ENCODE measurements at regions not wholly inside any gene's neighbourhood (a gene's known extent, or its start where the extent isn't known, plus 50 kb on each side); places are given as distances from the start of the nearest gene placed in this dataset.

- TF ChIP-seq, protein P1, sequence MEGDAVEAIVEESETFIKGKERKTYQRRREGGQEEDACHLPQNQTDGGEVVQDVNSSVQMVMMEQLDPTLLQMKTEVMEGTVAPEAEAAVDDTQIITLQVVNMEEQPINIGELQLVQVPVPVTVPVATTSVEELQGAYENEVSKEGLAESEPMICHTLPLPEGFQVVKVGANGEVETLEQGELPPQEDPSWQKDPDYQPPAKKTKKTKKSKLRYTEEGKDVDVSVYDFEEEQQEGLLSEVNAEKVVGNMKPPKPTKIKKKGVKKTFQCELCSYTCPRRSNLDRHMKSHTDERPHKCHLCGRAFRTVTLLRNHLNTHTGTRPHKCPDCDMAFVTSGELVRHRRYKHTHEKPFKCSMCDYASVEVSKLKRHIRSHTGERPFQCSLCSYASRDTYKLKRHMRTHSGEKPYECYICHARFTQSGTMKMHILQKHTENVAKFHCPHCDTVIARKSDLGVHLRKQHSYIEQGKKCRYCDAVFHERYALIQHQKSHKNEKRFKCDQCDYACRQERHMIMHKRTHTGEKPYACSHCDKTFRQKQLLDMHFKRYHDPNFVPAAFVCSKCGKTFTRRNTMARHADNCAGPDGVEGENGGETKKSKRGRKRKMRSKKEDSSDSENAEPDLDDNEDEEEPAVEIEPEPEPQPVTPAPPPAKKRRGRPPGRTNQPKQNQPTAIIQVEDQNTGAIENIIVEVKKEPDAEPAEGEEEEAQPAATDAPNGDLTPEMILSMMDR (optimal IDR thresholded peaks at IDR 0.05 in 1 of 3, IDR thresholded peaks at IDR 0.05 in 1 of 3, conservative IDR thresholded peaks at IDR 0.05 in 1 of 3; ENCODE audit: extremely low read depth in 1 of 3, insufficient read depth in 2 of 3, low read length in 3 of 3), result no peak
- no peak for TF ChIP-seq EZH2 (IDR thresholded peaks at IDR 0.05; ENCODE audit: low read length)
These were observed 716.8 kb upstream of the SLITRK5 start for GRCh38 chr13:86954341-86954740.
